ENCODE measurements at regions not wholly inside any gene's neighbourhood (a gene's known extent, or its start where the extent isn't known, plus 50 kb on each side); places are given as distances from the start of the nearest gene placed in this dataset.

DNA sequence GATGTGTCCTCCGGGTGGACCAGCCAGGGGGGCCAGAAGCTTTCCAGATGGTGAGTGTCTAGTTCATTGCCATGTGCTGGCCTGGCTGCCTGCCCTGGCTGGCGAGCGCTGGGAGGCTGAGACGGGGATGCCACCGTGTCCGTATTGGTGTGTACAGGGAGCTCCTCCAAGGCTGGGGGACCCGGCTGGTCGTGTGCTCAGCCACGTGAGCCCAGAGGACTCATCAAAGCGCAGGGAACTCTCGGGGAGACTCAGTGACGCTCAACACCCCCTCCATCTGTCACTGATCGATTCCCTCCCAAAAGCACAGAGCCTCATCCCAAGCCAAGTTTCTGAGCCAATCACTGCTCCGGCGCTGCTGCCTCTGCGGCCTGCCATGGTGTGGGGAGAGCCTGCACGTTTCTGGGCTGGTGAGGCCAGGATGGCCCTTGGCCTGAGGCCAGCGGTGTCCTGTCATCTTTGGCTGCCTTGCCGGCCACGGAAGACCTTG is 423.7 kb downstream of the SHANK2 start:
- no peak for DNase-seq (ENCODE audit: low spot score)
- in situ Hi-C loops (cut with MboI; ENCODE audit: low sequenced_read_pairs, unreplicated experiment) = no loop called here
- TF ChIP-seq, protein P1, sequence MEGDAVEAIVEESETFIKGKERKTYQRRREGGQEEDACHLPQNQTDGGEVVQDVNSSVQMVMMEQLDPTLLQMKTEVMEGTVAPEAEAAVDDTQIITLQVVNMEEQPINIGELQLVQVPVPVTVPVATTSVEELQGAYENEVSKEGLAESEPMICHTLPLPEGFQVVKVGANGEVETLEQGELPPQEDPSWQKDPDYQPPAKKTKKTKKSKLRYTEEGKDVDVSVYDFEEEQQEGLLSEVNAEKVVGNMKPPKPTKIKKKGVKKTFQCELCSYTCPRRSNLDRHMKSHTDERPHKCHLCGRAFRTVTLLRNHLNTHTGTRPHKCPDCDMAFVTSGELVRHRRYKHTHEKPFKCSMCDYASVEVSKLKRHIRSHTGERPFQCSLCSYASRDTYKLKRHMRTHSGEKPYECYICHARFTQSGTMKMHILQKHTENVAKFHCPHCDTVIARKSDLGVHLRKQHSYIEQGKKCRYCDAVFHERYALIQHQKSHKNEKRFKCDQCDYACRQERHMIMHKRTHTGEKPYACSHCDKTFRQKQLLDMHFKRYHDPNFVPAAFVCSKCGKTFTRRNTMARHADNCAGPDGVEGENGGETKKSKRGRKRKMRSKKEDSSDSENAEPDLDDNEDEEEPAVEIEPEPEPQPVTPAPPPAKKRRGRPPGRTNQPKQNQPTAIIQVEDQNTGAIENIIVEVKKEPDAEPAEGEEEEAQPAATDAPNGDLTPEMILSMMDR (IDR thresholded peaks at IDR 0.05; ENCODE audit: borderline replicate concordance, control extremely low read depth, extremely low read depth, insufficient read depth, missing control alignments) = no peak

DNA sequence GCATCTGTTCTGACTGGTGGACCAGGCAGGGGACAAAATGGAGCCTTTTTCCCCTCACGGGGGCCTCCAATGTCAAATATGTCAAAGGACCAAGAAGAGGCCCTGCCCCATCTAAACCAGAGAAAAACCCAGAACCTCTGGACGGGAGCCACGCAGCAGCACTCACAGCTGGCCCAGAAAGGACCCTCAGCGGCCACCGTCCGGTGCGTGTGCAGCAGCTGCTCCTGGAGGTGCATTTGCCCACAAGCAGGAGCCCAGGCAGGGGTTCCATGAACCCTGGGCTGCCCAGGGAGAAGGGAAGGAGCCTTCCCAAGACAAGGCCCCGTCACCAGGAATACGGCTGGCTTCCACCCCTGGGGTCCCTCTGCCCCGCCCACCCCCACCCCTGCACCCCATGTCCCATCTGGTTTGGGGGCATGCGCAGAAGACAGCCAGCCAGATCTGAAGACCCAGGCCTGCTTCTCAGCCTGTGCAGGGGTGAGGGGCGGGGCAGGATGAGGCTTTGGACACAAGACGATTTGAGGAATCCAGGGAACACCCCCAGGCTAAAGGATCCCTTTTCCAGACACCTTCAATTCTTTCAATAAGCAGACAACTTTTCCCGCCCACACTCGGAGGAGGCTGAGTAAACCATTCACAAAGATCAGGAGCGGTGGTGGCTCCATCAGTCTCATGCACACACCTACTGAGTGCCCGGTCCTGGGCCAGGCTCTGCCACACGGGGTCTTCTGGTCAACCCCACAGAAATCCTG is 423.1 kb downstream of the SHANK2 start:
- TF ChIP-seq, protein P1 (IDR thresholded peaks at IDR 0.05; ENCODE audit: borderline replicate concordance, control extremely low read depth, extremely low read depth, insufficient read depth, missing control alignments) = no peak
- no peak for DNase-seq (ENCODE audit: low spot score)
- in situ Hi-C loops (cut with MboI; ENCODE audit: low sequenced_read_pairs, unreplicated experiment) = no loop called here

DNA sequence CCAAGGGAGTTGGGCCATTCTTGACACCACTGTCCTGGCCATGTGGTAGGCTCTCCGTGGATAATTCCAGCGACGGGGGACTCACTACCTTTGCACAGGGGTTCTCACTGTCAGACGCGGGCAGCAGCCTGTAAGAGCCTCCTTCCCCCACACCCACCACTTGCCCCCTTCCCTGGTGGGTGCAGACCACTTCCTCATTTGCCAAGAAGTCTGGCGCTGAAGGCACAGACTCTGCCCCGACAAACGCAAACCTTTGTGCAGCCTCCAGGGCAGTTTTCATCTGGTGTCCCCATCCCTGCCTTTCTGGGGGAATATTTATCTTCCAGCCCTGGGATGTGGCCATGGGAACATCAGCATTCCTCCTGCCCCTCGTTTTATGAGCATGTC is 422.5 kb downstream of the SHANK2 start:
- in situ Hi-C loops (cut with MboI; ENCODE audit: low sequenced_read_pairs, unreplicated experiment) = no loop called here
- TF ChIP-seq, protein P1 (IDR thresholded peaks at IDR 0.05; ENCODE audit: borderline replicate concordance, control extremely low read depth, extremely low read depth, insufficient read depth, missing control alignments) = no peak
- no peak for DNase-seq (ENCODE audit: low spot score)

DNA sequence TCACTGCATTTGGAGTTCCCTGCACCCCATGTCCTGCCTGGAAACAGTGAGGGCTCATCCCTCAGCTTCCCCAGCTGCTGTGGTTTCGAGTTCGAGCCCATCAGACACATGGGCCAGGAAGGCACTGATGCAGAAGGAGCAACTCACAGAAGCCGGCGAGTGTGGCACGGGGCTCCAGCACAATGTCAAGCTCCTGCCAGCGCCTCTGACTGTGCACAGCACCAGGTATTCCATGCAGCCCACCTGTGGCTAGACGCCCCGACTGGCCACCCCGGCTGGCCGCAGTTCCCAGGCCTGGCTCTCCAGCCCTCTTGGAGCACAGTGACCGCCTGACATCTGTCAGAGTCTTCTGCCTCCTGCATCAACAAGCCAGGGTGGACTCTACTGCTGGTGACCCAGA is 419.4 kb downstream of the SHANK2 start:
- in situ Hi-C loops (cut with MboI; ENCODE audit: low sequenced_read_pairs, unreplicated experiment) = no loop called here
- DNase-seq (ENCODE audit: low spot score) = no peak
- TF ChIP-seq, protein P1 (IDR thresholded peaks at IDR 0.05; ENCODE audit: borderline replicate concordance, control extremely low read depth, extremely low read depth, insufficient read depth, missing control alignments) = no peak

DNA sequence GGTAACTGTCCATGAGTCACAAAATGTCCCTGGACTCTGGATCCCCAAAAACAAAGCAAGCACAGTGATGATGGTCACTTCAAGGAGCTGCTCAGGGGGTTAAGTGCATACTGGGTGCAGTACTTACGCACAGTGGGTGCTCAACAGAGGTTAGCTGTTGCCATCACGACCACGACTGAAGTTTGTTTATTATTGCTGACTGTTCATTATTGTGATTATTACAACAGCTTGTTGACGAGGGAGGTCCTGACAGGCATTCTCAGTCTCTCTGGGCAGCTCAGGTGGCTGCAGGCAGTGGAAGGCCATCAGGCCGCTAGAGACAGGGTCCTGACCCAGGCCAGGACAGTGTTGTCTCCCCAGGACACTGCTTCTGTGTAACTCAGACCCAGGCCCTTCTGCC is 418.8 kb downstream of the SHANK2 start:
- in situ Hi-C loops (cut with MboI; ENCODE audit: low sequenced_read_pairs, unreplicated experiment) = no loop called here
- no peak for DNase-seq (ENCODE audit: low spot score)
- TF ChIP-seq, protein P1 (IDR thresholded peaks at IDR 0.05; ENCODE audit: borderline replicate concordance, control extremely low read depth, extremely low read depth, insufficient read depth, missing control alignments) = no peak

DNA sequence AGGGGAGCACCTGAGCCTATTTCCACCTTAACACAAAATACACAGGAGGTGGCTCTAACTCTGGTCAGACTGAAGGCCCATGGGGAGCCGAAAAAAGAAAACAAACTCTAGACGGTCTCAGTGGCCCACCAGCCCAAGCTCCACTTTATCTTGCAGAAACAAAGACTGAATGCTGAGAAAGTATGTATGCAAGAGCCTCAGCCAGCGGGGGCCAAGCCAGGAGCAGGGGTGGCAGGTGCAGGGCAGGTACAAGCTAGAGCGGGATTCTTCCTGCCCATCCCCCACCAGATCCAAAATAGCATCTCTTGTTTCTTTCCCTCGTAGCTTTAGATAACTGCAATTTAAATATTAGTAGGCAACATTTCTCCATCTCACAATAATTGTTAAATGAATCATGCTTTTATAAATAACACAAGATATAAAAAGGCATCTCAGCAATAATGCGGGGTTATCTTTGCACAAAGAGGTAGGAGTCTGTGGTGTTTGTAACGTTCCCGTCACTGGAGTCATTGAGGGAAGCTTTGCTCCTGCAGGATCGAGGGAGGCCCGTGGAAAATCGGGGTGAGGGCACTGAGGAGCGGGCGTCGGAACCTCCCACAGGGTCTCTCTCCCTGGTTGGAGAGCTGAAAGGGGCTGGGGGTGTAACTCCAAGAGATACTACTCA is 418.0 kb downstream of the SHANK2 start:
- in situ Hi-C loops (cut with MboI; ENCODE audit: low sequenced_read_pairs, unreplicated experiment) = no loop called here
- TF ChIP-seq, protein P1 (IDR thresholded peaks at IDR 0.05; ENCODE audit: borderline replicate concordance, control extremely low read depth, extremely low read depth, insufficient read depth, missing control alignments) = no peak
- DNase-seq (ENCODE audit: low spot score) = no peak
